ENCODE measurements at regions not wholly inside any gene's neighbourhood (a gene's known extent, or its start where the extent isn't known, plus 50 kb on each side); places are given as distances from the start of the nearest gene placed in this dataset.

GRCh38 chr11:112514011-112514740, 253.5 kb upstream of the PLET1 start:
- intact Hi-C loops (cut with DNase I) = no loop called here
- H3K27me3 ChIP-seq = no peaks in the 10 kb centered on the region
- TF ChIP-seq CTCF (IDR thresholded peaks at IDR 0.05) = no peak
- no peak for DNase-seq
- H3K27ac ChIP-seq = no peak overlapping the region
- H3K9ac ChIP-seq (ENCODE audit: low read depth in 2 of 2, low read length in 2 of 2) = no peak overlapping the region
- H3K4me3 ChIP-seq = no peak overlapping the region
- no peaks in the 10 kb centered on the region for H3K4me1 ChIP-seq
- H3K9me3 ChIP-seq = no peaks in the 10 kb centered on the region
- no peaks in the 10 kb centered on the region for H3K36me3 ChIP-seq

- Histone ChIP-seq H3K36me3 (no peaks in the 10 kb centered on the region), H3K4me1 (no peaks in the 10 kb centered on the region), H3K9me3 (no peaks in the 10 kb centered on the region), H3K9ac (ENCODE audit: low read depth in 2 of 2, low read length in 2 of 2) (no peak overlapping the region), H3K27ac (no peak overlapping the region), H3K27me3 (no peaks in the 10 kb centered on the region), H3K4me3 (no peak overlapping the region)
- intact Hi-C loops (cut with DNase I) = no loop called here
- DNase-seq = no peak
- no peak for TF ChIP-seq CTCF (IDR thresholded peaks at IDR 0.05)
Measured at GRCh38 chr11:112516261-112516660, 255.6 kb upstream of the PLET1 start.

GRCh38 chr11:112516755-112517154, 256.1 kb upstream of the PLET1 start:
- intact Hi-C loops (cut with DNase I) = no loop called here
- no peaks in the 10 kb centered on the region for H3K4me1 ChIP-seq
- TF ChIP-seq CTCF (IDR thresholded peaks at IDR 0.05) = no peak
- DNase-seq = no peak
- no peaks in the 10 kb centered on the region for H3K36me3 ChIP-seq
- H3K9ac ChIP-seq (ENCODE audit: low read depth in 2 of 2, low read length in 2 of 2) = no peak overlapping the region
- H3K27me3 ChIP-seq = no peaks in the 10 kb centered on the region
- H3K4me3 ChIP-seq = no peak overlapping the region
- no peaks in the 10 kb centered on the region for H3K9me3 ChIP-seq
- H3K27ac ChIP-seq = no peak overlapping the region

GRCh38 chr11:112518371-112518770, 257.7 kb upstream of the PLET1 start:
- Histone ChIP-seq H3K4me3 (no peak overlapping the region), H3K27ac (no peak overlapping the region), H3K9me3 (no peaks in the 10 kb centered on the region), H3K9ac (ENCODE audit: low read depth in 2 of 2, low read length in 2 of 2) (no peak overlapping the region), H3K36me3 (no peaks in the 10 kb centered on the region), H3K27me3 (no peaks in the 10 kb centered on the region), H3K4me1 (no peaks in the 10 kb centered on the region)
- no peak for DNase-seq
- no peak for TF ChIP-seq CTCF (IDR thresholded peaks at IDR 0.05)
- intact Hi-C loops (cut with DNase I) = no loop called here

- intact Hi-C loops (cut with DNase I) = no loop called here
Measured at GRCh38 chr11:112519751-112520150, 259.1 kb upstream of the PLET1 start.

More at GRCh38 chr11:112519751-112520150, 259.1 kb upstream of the PLET1 start:
- no peak overlapping the region for H3K9ac ChIP-seq (ENCODE audit: low read depth in 2 of 2, low read length in 2 of 2)
- H3K4me3 ChIP-seq = no peak overlapping the region
- peaks cover 1% of the 10 kb centered on the region for H3K4me1 ChIP-seq
- no peaks in the 10 kb centered on the region for H3K36me3 ChIP-seq
- H3K27ac ChIP-seq = no peak overlapping the region
- no peaks in the 10 kb centered on the region for H3K9me3 ChIP-seq
- no peaks in the 10 kb centered on the region for H3K27me3 ChIP-seq
- peak; percentile 8 for DNase-seq
- no peak for TF ChIP-seq CTCF (IDR thresholded peaks at IDR 0.05)

Measured in colonic mucosa (tissue), 4 donors.